ENCODE measurements at regions not wholly inside any gene's neighbourhood (a gene's known extent, or its start where the extent isn't known, plus 50 kb on each side); places are given as distances from the start of the nearest gene placed in this dataset.

- TF ChIP-seq CTCF (conservative IDR thresholded peaks at IDR 0.05) = no peak
- no peak overlapping the region for H3K27ac ChIP-seq
Measured at GRCh38 chrX:40394302-40394701, 186.5 kb upstream of the ATP6AP2 start.

GRCh38 chrX:40392599-40392998 lies 188.2 kb upstream of the ATP6AP2 start:
- TF ChIP-seq CTCF (conservative IDR thresholded peaks at IDR 0.05) = no peak
- H3K27ac ChIP-seq = no peak overlapping the region

GRCh38 chrX:40391662-40392061 lies 189.1 kb upstream of the ATP6AP2 start:
- H3K27ac ChIP-seq = no peak overlapping the region
- TF ChIP-seq CTCF (conservative IDR thresholded peaks at IDR 0.05) = no peak

- H3K27ac ChIP-seq = no peak overlapping the region
- no peak for TF ChIP-seq CTCF (conservative IDR thresholded peaks at IDR 0.05)
Measured at GRCh38 chrX:40389555-40389954, 191.2 kb upstream of the ATP6AP2 start.

- TF ChIP-seq CTCF (conservative IDR thresholded peaks at IDR 0.05) = no peak
- H3K27ac ChIP-seq = peak overlapping the region; percentile 46; the same call in 1 of the 2 replicates
Measured at GRCh38 chrX:40388441-40388840, 192.3 kb upstream of the ATP6AP2 start.

GRCh38 chrX:40387869-40388268 lies 192.9 kb upstream of the ATP6AP2 start:
- H3K27ac ChIP-seq = peak overlapping the region; percentile 46; the same call in 1 of the 2 replicates

GRCh38 chrX:40387311-40387710 lies 193.5 kb upstream of the ATP6AP2 start:
- peak overlapping the region; percentile 46; the same call in 1 of the 2 replicates for H3K27ac ChIP-seq

GRCh38 chrX:40385682-40386081 lies 195.1 kb upstream of the ATP6AP2 start:
- no peak overlapping the region for H3K27ac ChIP-seq
- TF ChIP-seq CTCF (conservative IDR thresholded peaks at IDR 0.05) = no peak

GRCh38 chrX:40385256-40385655 lies 195.5 kb upstream of the ATP6AP2 start:
- no peak for TF ChIP-seq CTCF (conservative IDR thresholded peaks at IDR 0.05)
- no peak overlapping the region for H3K27ac ChIP-seq

All from VCaP (cell line).